K562 (cell line): ENCODE measurements at regions not wholly inside any gene's neighbourhood (a gene's known extent, or its start where the extent isn't known, plus 50 kb on each side); places are given as distances from the start of the nearest gene placed in this dataset.

Source experiments
- IRF2 ChIP-seq: sonication (generic); formaldehyde crosslinking; IDR thresholded peaks from 2 replicates; pipeline ENCODE4 v1.8.1; 2022; ENCODE audit warnings: mild to moderate bottlenecking, missing genetic modification reagents
- KAT7 ChIP-seq: sonication (generic); formaldehyde crosslinking; IDR thresholded peaks from 2 replicates; pipeline ENCODE4 v1.8.0; 2022; ENCODE audit warnings: missing genetic modification reagents, mild to moderate bottlenecking, borderline replicate concordance
- PHF20 ChIP-seq: fragments of 450-650 bp; IDR thresholded peaks from 2 replicates; pipeline ENCODE4 v1.6.1; 2018; ENCODE audit not compliant: partially characterized antibody
- PKNOX1 ChIP-seq: fragments of 450-650 bp; IDR thresholded peaks from 2 replicates; pipeline ENCODE4 v1.6.1; 2016
- POLR2AphosphoS5 ChIP-seq: IDR thresholded peaks from 2 replicates; pipeline ENCODE4 v1.6.1; 2011; ENCODE audit warnings: mild to moderate bottlenecking, low read depth, low read length, moderate library complexity; ENCODE audit not compliant: control insufficient read depth, insufficient read depth
- SPI1 ChIP-seq: IDR thresholded peaks from 2 replicates; pipeline ENCODE4 v1.6.1; 2011; ENCODE audit warnings: low read depth, low read length, control low read depth, borderline replicate concordance
- ZHX1 ChIP-seq: fragments of 150-350 bp; conservative IDR thresholded peaks from 2 replicates; pipeline ENCODE4 v1.6.1; 2014; ENCODE audit warnings: low read length
- ZSCAN32 ChIP-seq: fragments of 450-650 bp; formaldehyde crosslinking; IDR thresholded peaks from 2 replicates; pipeline ENCODE4 v1.4.0; 2020; ENCODE audit warnings: mild to moderate bottlenecking, moderate library complexity
- TF ChIP-seq, protein P1 (sequence below), 2 experiments: fragments of 450-650 bp in 1 of 2; sonication (generic) in 1 of 2; formaldehyde crosslinking in 1 of 2; IDR thresholded peaks; 2 replicates each; pipeline versions ENCODE4 v1.7.1 to v1.9.0; 2016 to 2022; ENCODE audit warnings: inconsistent platforms in 1 of 2, mild to moderate bottlenecking in 1 of 2, missing genetic modification reagents in 1 of 2

DNA sequence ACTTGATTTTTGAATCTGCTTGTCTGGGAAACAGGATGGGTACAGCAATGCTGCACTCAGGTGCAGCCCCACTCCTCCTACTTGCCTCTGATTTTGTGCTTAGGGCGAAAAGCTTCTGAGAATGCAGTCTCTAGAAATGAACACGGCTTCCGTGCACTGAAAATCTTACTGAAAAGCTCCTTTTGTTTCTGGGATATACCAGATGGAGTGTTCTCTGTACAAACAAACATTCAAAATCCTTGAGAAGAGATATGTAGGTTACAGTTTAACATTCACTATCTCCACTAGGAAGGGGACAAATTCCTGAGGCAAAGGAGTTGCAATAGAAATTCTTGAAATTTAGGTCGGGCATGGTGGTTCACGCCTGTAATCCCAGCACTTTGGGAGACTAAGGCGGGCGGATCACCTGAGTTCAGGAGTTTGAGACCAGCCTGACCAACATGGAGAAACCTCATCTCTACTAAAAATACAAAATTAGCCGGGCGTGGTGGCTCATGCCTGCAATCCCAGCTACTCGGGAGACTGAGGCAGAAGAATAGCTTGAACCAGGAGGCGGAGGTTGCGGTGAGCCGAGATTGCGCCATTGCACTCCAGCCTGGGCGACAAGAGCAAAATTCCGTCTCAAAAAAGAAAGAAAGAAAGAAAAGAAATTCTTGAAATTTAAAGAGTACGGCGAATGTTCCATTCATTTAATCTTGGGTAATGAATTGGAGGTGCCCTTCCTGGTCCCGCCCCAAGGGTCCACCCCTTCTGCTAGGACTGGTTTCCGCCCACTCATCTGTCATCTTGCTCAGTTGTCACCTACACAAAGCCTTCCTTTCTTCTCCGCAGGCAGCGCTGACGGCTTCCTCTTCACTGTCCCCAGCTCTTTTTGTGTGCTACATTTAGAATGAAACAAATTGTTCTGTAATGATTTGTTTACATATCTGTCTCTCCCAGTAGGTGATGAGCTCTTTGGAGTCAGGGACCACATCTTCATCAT lies 92.4 kb downstream of the SOCS6 start (continued):
- TF ChIP-seq PKNOX1: peak; percentile 93
- TF ChIP-seq POLR2AphosphoS5: no peak
- TF ChIP-seq KAT7 (CRISPR knock-in tag): no peak
- no peak for TF ChIP-seq ZSCAN32
- TF ChIP-seq, protein P1, sequence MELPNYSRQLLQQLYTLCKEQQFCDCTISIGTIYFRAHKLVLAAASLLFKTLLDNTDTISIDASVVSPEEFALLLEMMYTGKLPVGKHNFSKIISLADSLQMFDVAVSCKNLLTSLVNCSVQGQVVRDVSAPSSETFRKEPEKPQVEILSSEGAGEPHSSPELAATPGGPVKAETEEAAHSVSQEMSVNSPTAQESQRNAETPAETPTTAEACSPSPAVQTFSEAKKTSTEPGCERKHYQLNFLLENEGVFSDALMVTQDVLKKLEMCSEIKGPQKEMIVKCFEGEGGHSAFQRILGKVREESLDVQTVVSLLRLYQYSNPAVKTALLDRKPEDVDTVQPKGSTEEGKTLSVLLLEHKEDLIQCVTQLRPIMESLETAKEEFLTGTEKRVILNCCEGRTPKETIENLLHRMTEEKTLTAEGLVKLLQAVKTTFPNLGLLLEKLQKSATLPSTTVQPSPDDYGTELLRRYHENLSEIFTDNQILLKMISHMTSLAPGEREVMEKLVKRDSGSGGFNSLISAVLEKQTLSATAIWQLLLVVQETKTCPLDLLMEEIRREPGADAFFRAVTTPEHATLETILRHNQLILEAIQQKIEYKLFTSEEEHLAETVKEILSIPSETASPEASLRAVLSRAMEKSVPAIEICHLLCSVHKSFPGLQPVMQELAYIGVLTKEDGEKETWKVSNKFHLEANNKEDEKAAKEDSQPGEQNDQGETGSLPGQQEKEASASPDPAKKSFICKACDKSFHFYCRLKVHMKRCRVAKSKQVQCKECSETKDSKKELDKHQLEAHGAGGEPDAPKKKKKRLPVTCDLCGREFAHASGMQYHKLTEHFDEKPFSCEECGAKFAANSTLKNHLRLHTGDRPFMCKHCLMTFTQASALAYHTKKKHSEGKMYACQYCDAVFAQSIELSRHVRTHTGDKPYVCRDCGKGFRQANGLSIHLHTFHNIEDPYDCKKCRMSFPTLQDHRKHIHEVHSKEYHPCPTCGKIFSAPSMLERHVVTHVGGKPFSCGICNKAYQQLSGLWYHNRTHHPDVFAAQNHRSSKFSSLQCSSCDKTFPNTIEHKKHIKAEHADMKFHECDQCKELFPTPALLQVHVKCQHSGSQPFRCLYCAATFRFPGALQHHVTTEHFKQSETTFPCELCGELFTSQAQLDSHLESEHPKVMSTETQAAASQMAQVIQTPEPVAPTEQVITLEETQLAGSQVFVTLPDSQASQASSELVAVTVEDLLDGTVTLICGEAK (IDR thresholded peaks at IDR 0.05): no peak
- TF ChIP-seq, protein P1 (CRISPR knock-in tag; IDR thresholded peaks at IDR 0.05): no peak
- no peak for TF ChIP-seq ZHX1
- peak; percentile 16; the same call in 1 of the 2 replicates for TF ChIP-seq SPI1
- no peak for TF ChIP-seq PHF20
- no peak for TF ChIP-seq IRF2 (CRISPR knock-in tag)
